Fibroblast of lung (primary cell): ENCODE measurements at regions not wholly inside any gene's neighbourhood (a gene's known extent, or its start where the extent isn't known, plus 50 kb on each side); places are given as distances from the start of the nearest gene placed in this dataset.

ENCODE experiments used
- DNase-seq, 2 donors: peaks; one replicate each; pipeline versions ENCODE4 v3.0.0 to v3.0.0-alpha.2; 2010; ENCODE audit warnings: low read depth in 2 of 2
- H2AFZ ChIP-seq: 2 replicates; pipeline ENCODE4 v1.5.1; 2012; ENCODE audit warnings: low read length, control low read depth, inconsistent platforms
- H3K27ac ChIP-seq: 2 replicates; pipeline ENCODE4 v1.5.1; 2011; ENCODE audit warnings: low read length, control low read depth; ENCODE audit not compliant: insufficient read depth
- H3K27me3 ChIP-seq: 2 replicates; pipeline ENCODE4 v1.5.1; 2011; ENCODE audit warnings: mild to moderate bottlenecking, low read length; ENCODE audit not compliant: control insufficient read depth, insufficient read depth
- H3K36me3 ChIP-seq: 2 replicates; pipeline ENCODE4 v1.5.1; 2011; ENCODE audit warnings: low read length; ENCODE audit not compliant: control insufficient read depth, insufficient read depth
- H3K4me1 ChIP-seq: 2 replicates; pipeline ENCODE4 v1.5.1; 2011; ENCODE audit warnings: low read length; ENCODE audit not compliant: control insufficient read depth, insufficient read depth; ENCODE audit errors: extremely low read depth
- H3K4me2 ChIP-seq: 2 replicates; pipeline ENCODE4 v1.5.1; 2011; ENCODE audit warnings: low read length, control low read depth; ENCODE audit not compliant: insufficient read depth; ENCODE audit errors: extremely low read depth
- H3K4me3 ChIP-seq, 4 experiments: fragments of 200-600 bp in 1 of 4; sonication (generic) in 1 of 4; replicated peaks in 1 of 4; 2 replicates each; pipeline ENCODE4 v1.5.1; 2011 to 2016; ENCODE audit warnings: low read length in 4 of 4, low read depth in 3 of 4, mild to moderate bottlenecking in 3 of 4, control low read depth in 2 of 4, inconsistent platforms in 1 of 4, mixed read lengths in 1 of 4; ENCODE audit not compliant: insufficient read depth in 1 of 4; ENCODE audit errors: control extremely low read depth in 1 of 4
- H3K79me2 ChIP-seq: 2 replicates; pipeline ENCODE4 v1.5.1; 2012; ENCODE audit warnings: mild to moderate bottlenecking, low read length, inconsistent platforms; ENCODE audit not compliant: control insufficient read depth, insufficient read depth
- H3K9ac ChIP-seq: 2 replicates; pipeline ENCODE4 v1.5.1; 2011; ENCODE audit warnings: mild to moderate bottlenecking, low read length, control low read depth; ENCODE audit not compliant: insufficient read depth
- H3K9me3 ChIP-seq: 2 replicates; pipeline ENCODE4 v1.5.1; 2012; ENCODE audit warnings: low read depth, low read length; ENCODE audit not compliant: control insufficient read depth, insufficient read depth
- H4K20me1 ChIP-seq: 2 replicates; pipeline ENCODE4 v1.5.1; 2011; ENCODE audit warnings: low read length; ENCODE audit not compliant: control insufficient read depth, insufficient read depth; ENCODE audit errors: extremely low read depth
- CTCF ChIP-seq, 2 donors: IDR thresholded peaks in 1 of 2; conservative IDR thresholded peaks in 1 of 2; 1 replicate in 1 of 2; 2 replicates in 1 of 2; pipeline ENCODE4 v1.5.1; 2011 to 2012; ENCODE audit warnings: low read length in 2 of 2, control low read depth in 1 of 2, inconsistent platforms in 1 of 2, low read depth in 1 of 2, mild to moderate bottlenecking in 1 of 2
- EZH2 ChIP-seq: IDR thresholded peaks from 2 replicates; pipeline ENCODE4 v1.5.1; 2012; ENCODE audit warnings: low read length, control low read depth, mild to moderate bottlenecking; ENCODE audit errors: missing control alignments

GRCh38 chr16:35868630-35869029 lies 2409.2 kb downstream of the TP53TG3F start:
- Histone ChIP-seq H3K9ac (no peak overlapping the region), H3K4me3 (no peak overlapping the region), H4K20me1 (no peaks in the 10 kb centered on the region), H3K79me2 (no peaks in the 10 kb centered on the region), H3K27ac (no peak overlapping the region), H3K4me2 (no peak overlapping the region), H3K36me3 (no peaks in the 10 kb centered on the region), H2AFZ (no peak overlapping the region), H3K4me1 (no peaks in the 10 kb centered on the region), H3K9me3 (no peaks in the 10 kb centered on the region), H3K27me3 (no peaks in the 10 kb centered on the region)
- TF ChIP-seq CTCF (conservative IDR thresholded peaks at IDR 0.05 in 1 of 2, IDR thresholded peaks at IDR 0.05 in 1 of 2; ENCODE audit: low read depth in 1 of 2, low read length in 2 of 2) (no peak), EZH2 (no peak)
- no peak for DNase-seq

- Histone ChIP-seq H4K20me1 (no peaks in the 10 kb centered on the region), H3K4me2 (no peak overlapping the region), H3K4me1 (no peaks in the 10 kb centered on the region), H3K36me3 (no peaks in the 10 kb centered on the region), H3K79me2 (no peaks in the 10 kb centered on the region), H3K4me3 (no peak overlapping the region), H2AFZ (no peak overlapping the region), H3K9ac (no peak overlapping the region), H3K27me3 (no peaks in the 10 kb centered on the region), H3K9me3 (no peaks in the 10 kb centered on the region), H3K27ac (no peak overlapping the region)
- TF ChIP-seq EZH2 (no peak), CTCF (conservative IDR thresholded peaks at IDR 0.05 in 1 of 2, IDR thresholded peaks at IDR 0.05 in 1 of 2; ENCODE audit: low read depth in 1 of 2, low read length in 2 of 2) (no peak)
- no peak for DNase-seq
These were observed 2414.1 kb downstream of the TP53TG3F start for GRCh38 chr16:35873472-35873871.

- H2AFZ ChIP-seq = no peak overlapping the region
- H3K4me3 ChIP-seq = no peak overlapping the region
- H3K27ac ChIP-seq = no peak overlapping the region
- no peak overlapping the region for H3K4me2 ChIP-seq
- no peaks in the 10 kb centered on the region for H3K9me3 ChIP-seq
- no peaks in the 10 kb centered on the region for H3K79me2 ChIP-seq
- TF ChIP-seq CTCF (conservative IDR thresholded peaks at IDR 0.05 in 1 of 2, IDR thresholded peaks at IDR 0.05 in 1 of 2; ENCODE audit: low read depth in 1 of 2, low read length in 2 of 2) (no peak), EZH2 (no peak)
- H3K9ac ChIP-seq = no peak overlapping the region
- no peaks in the 10 kb centered on the region for H3K4me1 ChIP-seq
- no peaks in the 10 kb centered on the region for H3K27me3 ChIP-seq
- no peak for DNase-seq
- no peaks in the 10 kb centered on the region for H4K20me1 ChIP-seq
- H3K36me3 ChIP-seq = no peaks in the 10 kb centered on the region
These were observed 2422.2 kb downstream of the TP53TG3F start for GRCh38 chr16:35881654-35882053.
